PC-9 (cell line): ENCODE measurements at regions not wholly inside any gene's neighbourhood (a gene's known extent, or its start where the extent isn't known, plus 50 kb on each side); places are given as distances from the start of the nearest gene placed in this dataset.

Source experiments
- EZH2 ChIP-seq: fragments of 200-600 bp; sonication (generic); IDR thresholded peaks from 2 replicates; pipeline ENCODE4 v1.8.0; 2017; ENCODE audit warnings: antibody characterized with exemption, low read depth
- TF ChIP-seq, protein P1 (sequence below): fragments of 200-600 bp; sonication (generic); conservative IDR thresholded peaks from 2 replicates; pipeline ENCODE4 v1.6.1; 2017; ENCODE audit warnings: mixed run types, antibody characterized with exemption, mild to moderate bottlenecking, moderate library complexity

- TF ChIP-seq, protein P1, sequence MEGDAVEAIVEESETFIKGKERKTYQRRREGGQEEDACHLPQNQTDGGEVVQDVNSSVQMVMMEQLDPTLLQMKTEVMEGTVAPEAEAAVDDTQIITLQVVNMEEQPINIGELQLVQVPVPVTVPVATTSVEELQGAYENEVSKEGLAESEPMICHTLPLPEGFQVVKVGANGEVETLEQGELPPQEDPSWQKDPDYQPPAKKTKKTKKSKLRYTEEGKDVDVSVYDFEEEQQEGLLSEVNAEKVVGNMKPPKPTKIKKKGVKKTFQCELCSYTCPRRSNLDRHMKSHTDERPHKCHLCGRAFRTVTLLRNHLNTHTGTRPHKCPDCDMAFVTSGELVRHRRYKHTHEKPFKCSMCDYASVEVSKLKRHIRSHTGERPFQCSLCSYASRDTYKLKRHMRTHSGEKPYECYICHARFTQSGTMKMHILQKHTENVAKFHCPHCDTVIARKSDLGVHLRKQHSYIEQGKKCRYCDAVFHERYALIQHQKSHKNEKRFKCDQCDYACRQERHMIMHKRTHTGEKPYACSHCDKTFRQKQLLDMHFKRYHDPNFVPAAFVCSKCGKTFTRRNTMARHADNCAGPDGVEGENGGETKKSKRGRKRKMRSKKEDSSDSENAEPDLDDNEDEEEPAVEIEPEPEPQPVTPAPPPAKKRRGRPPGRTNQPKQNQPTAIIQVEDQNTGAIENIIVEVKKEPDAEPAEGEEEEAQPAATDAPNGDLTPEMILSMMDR: no peak
- TF ChIP-seq EZH2: no peak
These were observed 231.0 kb upstream of the CHRNA7 start for GRCh38 chr15:31799319-31799714.
